OCI-LY7 (cell line): ENCODE measurements at regions not wholly inside any gene's neighbourhood (a gene's known extent, or its start where the extent isn't known, plus 50 kb on each side); places are given as distances from the start of the nearest gene placed in this dataset.

Experiments used
- BruUV-seq: library from RNA; stranded (reverse); fragments of 400-500 nt; replicated peaks from 2 replicates; lab custom pipeline; 2021; lab: Mats Ljungman, UMichigan
- CTCF ChIA-PET: fragments of 300-600 bp; sonication (Branson Sonifier 250); formaldehyde crosslinking; loops from one replicate; lab custom pipeline; 2022; ENCODE audit warnings: antibody characterized with exemption; ENCODE audit not compliant: unreplicated experiment; lab: Charles Lee
- POLR2A ChIA-PET: fragments of 300-600 bp; sonication (Branson Sonifier 250); formaldehyde crosslinking; loops from one replicate; lab custom pipeline; 2022; ENCODE audit warnings: antibody characterized with exemption; lab: Charles Lee
- DNase-seq: peaks from one replicate; pipeline ENCODE4 v3.0.0-alpha.2; 2015; ENCODE audit warnings: low spot score
- H2AFZ ChIP-seq: fragments of 200-600 bp; sonication (generic), shearing (Covaris generic); 2 replicates; pipeline ENCODE4 v1.6.1; 2014; ENCODE audit warnings: mild to moderate bottlenecking, antibody characterized with exemption, low read length, moderate library complexity
- H3K27ac ChIP-seq: fragments of 200-600 bp; sonication (generic); 2 replicates; pipeline ENCODE4 v1.5.1; 2014; ENCODE audit warnings: mixed run types, low read depth, mild to moderate bottlenecking, moderate library complexity, low read length, inconsistent platforms; ENCODE audit not compliant: poor library complexity, severe bottlenecking
- H3K36me3 ChIP-seq: fragments of 200-600 bp; sonication (generic); 2 replicates; pipeline ENCODE4 v1.6.1; 2014; ENCODE audit warnings: mild to moderate bottlenecking, antibody characterized with exemption, low read length, moderate library complexity, mixed read lengths; ENCODE audit not compliant: insufficient read depth
- H3K4me1 ChIP-seq: fragments of 200-600 bp; sonication (generic); 2 replicates; pipeline ENCODE4 v1.5.1; 2014; ENCODE audit warnings: mild to moderate bottlenecking, low read length; ENCODE audit not compliant: insufficient read depth, poor library complexity, severe bottlenecking
- H3K4me2 ChIP-seq: fragments of 200-600 bp; sonication (generic); 2 replicates; pipeline ENCODE4 v1.6.1; 2014; ENCODE audit warnings: mild to moderate bottlenecking, low read length
- H3K4me3 ChIP-seq: fragments of 200-600 bp; sonication (generic); 2 replicates; pipeline ENCODE4 v1.5.1; 2014; ENCODE audit warnings: mild to moderate bottlenecking, low read depth, low read length; ENCODE audit not compliant: poor library complexity, severe bottlenecking
- H3K79me2 ChIP-seq: fragments of 200-600 bp; sonication (generic); 2 replicates; pipeline ENCODE4 v1.6.1; 2016; ENCODE audit warnings: low read depth, mild to moderate bottlenecking, low read length, moderate library complexity, mixed read lengths; ENCODE audit not compliant: insufficient read depth
- H3K9me2 ChIP-seq: fragments of 200-600 bp; sonication (generic); 2 replicates; pipeline ENCODE4 v1.6.1; 2016; ENCODE audit warnings: mild to moderate bottlenecking, low read length, mixed read lengths; ENCODE audit not compliant: insufficient read depth
- H3K9me3 ChIP-seq: fragments of 200-600 bp; sonication (generic); 2 replicates; pipeline ENCODE4 v1.6.1; 2014; ENCODE audit warnings: mild to moderate bottlenecking, mixed run types, low read length, mixed read lengths
- H4K20me1 ChIP-seq: fragments of 200-600 bp; sonication (generic); 2 replicates; pipeline ENCODE4 v1.6.1; 2014; ENCODE audit warnings: mild to moderate bottlenecking, antibody characterized with exemption, low read length, moderate library complexity, mixed read lengths; ENCODE audit not compliant: insufficient read depth
- EZH2phosphoT487 ChIP-seq: fragments of 200-600 bp; sonication (generic); IDR thresholded peaks from 2 replicates; pipeline ENCODE4 v1.6.1; 2018; ENCODE audit warnings: low read depth, borderline replicate concordance, mild to moderate bottlenecking, mixed run types, antibody characterized with exemption, low read length, moderate library complexity, mixed read lengths
- intact Hi-C: fragments of 100-400 bp; cut with micrococcal nuclease; formaldehyde crosslinking; loops from one replicate; pipeline ENCODE4 v1.10.0; 2022; ENCODE audit not compliant: unreplicated experiment
- TF ChIP-seq, protein P1 (sequence below): fragments of 200-600 bp; sonication (generic); conservative IDR thresholded peaks from 2 replicates; pipeline ENCODE4 v1.5.1; 2014; ENCODE audit warnings: mild to moderate bottlenecking, antibody characterized with exemption, low read length, moderate library complexity, mixed read lengths

DNA sequence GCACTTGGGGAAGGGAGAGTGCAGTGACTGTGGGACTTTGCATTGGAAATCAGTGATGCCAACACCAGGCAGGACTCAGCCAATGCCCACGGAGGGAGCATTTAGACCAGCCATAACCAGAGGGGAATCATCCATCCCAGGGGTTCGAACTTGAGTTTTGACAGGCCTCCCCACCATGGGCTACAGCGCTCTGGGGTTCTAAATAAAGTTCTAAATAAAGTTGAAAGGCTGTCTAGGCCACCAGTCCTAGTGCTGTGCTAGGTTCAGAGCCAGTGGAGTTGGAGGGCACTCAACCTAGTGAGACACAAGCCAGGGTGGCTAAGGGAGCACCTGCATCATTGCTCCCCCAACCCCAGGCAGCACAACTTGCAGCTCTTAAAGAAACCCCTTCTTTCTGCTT is 82.0 kb upstream of the SLC38A4 start:
- no peaks in the 10 kb centered on the region for H3K4me1 ChIP-seq
- H3K79me2 ChIP-seq = no peaks in the 10 kb centered on the region
- H3K27ac ChIP-seq = no peak overlapping the region
- H4K20me1 ChIP-seq = no peaks in the 10 kb centered on the region
- H3K4me2 ChIP-seq = no peak overlapping the region
- no peaks in the 10 kb centered on the region for H3K36me3 ChIP-seq
- ChIA-PET POLR2A (no interaction called here), CTCF (no interaction called here)
- no peak for DNase-seq
- intact Hi-C loops = no loop called here
- no peak overlapping the region for H2AFZ ChIP-seq
- no peak overlapping the region for H3K4me3 ChIP-seq
- H3K9me2 ChIP-seq = no peaks in the 10 kb centered on the region
- H3K9me3 ChIP-seq = no peaks in the 10 kb centered on the region
- no TSS peak for BruUV-seq
- no peak for TF ChIP-seq EZH2phosphoT487
- TF ChIP-seq, protein P1, sequence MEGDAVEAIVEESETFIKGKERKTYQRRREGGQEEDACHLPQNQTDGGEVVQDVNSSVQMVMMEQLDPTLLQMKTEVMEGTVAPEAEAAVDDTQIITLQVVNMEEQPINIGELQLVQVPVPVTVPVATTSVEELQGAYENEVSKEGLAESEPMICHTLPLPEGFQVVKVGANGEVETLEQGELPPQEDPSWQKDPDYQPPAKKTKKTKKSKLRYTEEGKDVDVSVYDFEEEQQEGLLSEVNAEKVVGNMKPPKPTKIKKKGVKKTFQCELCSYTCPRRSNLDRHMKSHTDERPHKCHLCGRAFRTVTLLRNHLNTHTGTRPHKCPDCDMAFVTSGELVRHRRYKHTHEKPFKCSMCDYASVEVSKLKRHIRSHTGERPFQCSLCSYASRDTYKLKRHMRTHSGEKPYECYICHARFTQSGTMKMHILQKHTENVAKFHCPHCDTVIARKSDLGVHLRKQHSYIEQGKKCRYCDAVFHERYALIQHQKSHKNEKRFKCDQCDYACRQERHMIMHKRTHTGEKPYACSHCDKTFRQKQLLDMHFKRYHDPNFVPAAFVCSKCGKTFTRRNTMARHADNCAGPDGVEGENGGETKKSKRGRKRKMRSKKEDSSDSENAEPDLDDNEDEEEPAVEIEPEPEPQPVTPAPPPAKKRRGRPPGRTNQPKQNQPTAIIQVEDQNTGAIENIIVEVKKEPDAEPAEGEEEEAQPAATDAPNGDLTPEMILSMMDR = no peak

DNA sequence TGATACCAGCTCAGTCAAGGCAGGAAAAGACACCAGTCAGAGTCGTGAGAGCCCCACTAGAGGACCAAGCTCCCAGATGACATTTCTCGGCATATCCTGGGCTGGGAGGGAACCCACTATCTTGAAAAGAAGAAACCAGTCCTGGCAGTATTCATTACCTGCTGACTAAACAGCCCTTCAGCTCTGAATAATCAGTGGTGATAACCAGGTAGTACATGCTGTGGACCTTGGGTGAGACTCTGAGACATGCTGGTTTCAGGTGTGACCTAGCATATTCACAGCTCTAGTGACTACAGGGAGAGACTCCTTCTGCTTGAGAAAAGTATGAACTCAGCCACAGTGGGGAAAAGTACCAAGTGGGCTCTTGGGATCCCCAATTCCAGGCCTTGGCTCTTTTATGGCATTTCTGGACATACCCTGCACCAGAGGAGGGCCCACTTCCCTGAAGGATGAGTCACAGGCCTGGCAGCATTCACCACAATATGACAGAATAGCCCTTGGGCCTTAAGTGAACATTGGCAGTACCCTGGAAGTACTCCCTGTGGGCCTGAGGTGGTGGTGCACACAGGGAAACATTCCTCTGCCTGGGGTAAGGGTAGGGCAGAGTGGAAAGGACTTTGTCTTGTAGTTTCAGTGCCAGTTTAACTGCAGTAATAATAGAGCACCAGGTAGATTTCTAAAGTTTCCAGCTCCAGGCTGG is 82.6 kb upstream of the SLC38A4 start:
- CTCF ChIA-PET = no interaction called here
- no peak overlapping the region for H2AFZ ChIP-seq
- no peak for TF ChIP-seq EZH2phosphoT487
- TF ChIP-seq, protein P1 = no peak
- no peaks in the 10 kb centered on the region for H3K36me3 ChIP-seq
- H4K20me1 ChIP-seq = no peaks in the 10 kb centered on the region
- no peak overlapping the region for H3K27ac ChIP-seq
- no TSS peak for BruUV-seq
- no peak for DNase-seq
- no peak overlapping the region for H3K4me3 ChIP-seq
- no peaks in the 10 kb centered on the region for H3K9me3 ChIP-seq
- POLR2A ChIA-PET = interaction anchor here (0.5 kb wide), 1 partner anchor 71 kb away, joined by 4 read pairs; no protein-coding TSS in a partner anchor
- H3K9me2 ChIP-seq = no peaks in the 10 kb centered on the region
- no peak overlapping the region for H3K4me2 ChIP-seq
- no peaks in the 10 kb centered on the region for H3K79me2 ChIP-seq
- intact Hi-C loops = no loop called here
- H3K4me1 ChIP-seq = no peaks in the 10 kb centered on the region

DNA sequence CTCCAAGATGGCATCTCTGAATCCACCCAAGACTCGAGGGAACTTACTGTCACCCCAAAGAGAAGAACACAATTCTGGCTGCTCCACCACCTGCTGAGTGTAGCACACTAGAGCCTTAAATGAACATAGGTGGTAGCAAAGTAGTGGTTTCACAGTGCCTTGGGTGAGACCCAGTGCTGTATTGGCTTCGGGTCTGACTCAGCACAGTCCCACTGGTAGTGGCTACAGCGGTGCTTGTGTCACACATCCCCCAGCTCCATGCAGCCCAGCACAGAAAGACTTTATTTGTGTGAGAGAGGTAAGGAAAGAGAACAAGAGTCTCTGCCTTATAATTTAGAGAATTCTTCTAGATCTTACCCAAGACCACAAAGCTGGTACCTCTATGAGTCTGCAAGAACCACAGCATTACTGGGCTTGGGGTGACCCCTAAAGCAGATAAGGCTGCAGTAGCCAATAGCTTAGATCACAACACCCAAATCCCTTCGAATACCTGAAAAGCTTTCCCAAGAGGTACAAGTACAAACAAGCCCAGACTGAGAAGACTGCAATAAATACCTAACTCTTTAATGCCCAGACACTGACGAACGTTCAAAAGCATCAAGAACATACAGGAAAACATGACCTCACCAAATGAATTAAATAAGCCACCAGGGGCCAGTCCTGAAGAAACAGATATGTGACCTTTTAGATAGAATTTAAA is 83.3 kb upstream of the SLC38A4 start:
- no TSS peak for BruUV-seq
- no peaks in the 10 kb centered on the region for H4K20me1 ChIP-seq
- no peak overlapping the region for H3K4me2 ChIP-seq
- intact Hi-C loops = no loop called here
- DNase-seq = no peak
- TF ChIP-seq EZH2phosphoT487 = no peak
- TF ChIP-seq, protein P1 = no peak
- no peaks in the 10 kb centered on the region for H3K9me2 ChIP-seq
- ChIA-PET POLR2A (no interaction called here), CTCF (no interaction called here)
- H3K4me1 ChIP-seq = no peaks in the 10 kb centered on the region
- H3K9me3 ChIP-seq = no peaks in the 10 kb centered on the region
- no peak overlapping the region for H3K4me3 ChIP-seq
- no peak overlapping the region for H2AFZ ChIP-seq
- H3K79me2 ChIP-seq = no peaks in the 10 kb centered on the region
- H3K27ac ChIP-seq = no peak overlapping the region
- H3K36me3 ChIP-seq = no peaks in the 10 kb centered on the region
